ENCODE measurements at regions not wholly inside any gene's neighbourhood (a gene's known extent, or its start where the extent isn't known, plus 50 kb on each side); places are given as distances from the start of the nearest gene placed in this dataset.

DNA sequence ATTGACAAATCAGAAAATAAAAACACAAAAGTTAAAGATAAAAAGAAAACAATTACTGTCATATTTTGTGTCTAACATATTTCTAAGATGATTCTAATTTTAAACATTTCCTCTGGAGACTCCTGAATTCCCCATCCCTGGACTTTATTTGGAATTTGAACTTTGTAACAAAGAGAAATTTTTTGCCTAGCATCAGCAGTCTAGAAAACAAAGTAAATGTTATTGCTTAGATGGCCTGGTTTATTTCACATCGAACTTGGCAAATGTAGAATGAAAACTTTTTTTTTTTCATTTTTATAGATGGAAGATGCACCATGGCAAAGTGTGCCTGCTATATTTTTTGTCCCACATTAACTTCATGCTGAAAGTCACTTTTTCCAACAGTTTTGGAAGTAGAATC lies 159.1 kb downstream of the TBX18 start:
- DNase-seq (ENCODE audit: low spot score), result no peak
- POLR2A ChIA-PET (ENCODE audit: low non-redundant PET), result no interaction called here
- intact Hi-C loops (cut with micrococcal nuclease; ENCODE audit: unreplicated experiment), result no loop called here

DNA sequence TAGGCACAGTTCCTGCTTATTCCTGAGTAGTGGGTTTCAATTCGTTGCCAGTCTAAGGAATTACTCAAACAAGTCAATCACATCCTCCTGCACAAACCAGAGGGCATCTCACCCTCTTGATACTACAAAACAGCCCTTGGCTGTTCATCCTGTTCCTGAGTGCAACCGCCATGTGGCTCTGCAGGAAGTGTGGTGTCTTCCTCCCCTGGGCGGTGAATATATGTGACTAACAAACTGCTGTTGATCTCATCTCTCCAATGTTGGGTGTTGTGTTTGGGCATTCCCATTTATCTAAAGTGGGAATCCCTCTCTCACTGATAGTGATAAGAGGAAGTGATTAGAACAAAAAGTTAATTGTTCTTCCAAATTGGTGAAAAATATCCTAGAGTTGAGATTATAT lies 163.0 kb downstream of the TBX18 start:
- BruUV-seq (replicated peaks), result no TSS peak

More for the DNA sequence above, 159.1 kb downstream of the TBX18 start:
- no TSS peak for BruUV-seq (replicated peaks)
- Histone ChIP-seq H3K27me3 (replicated peaks; ENCODE audit: insufficient read depth, low read depth, low read length, poor library complexity) (no peaks in the 10 kb centered on the region), H3K4me1 (ENCODE audit: insufficient read depth, low read length, poor library complexity, severe bottlenecking) (no peaks in the 10 kb centered on the region), H3K9me3 (ENCODE audit: low read depth, low read length, poor library complexity, severe bottlenecking) (no peaks in the 10 kb centered on the region), H3K4me3 (ENCODE audit: low read depth, low read length, poor library complexity, severe bottlenecking) (no peak overlapping the region), H3K27ac (ENCODE audit: low read depth, low read length, poor library complexity, severe bottlenecking) (no peak overlapping the region), H3K36me3 (ENCODE audit: insufficient read depth, low read length, poor library complexity, severe bottlenecking) (no peaks in the 10 kb centered on the region)
- TF ChIP-seq, protein P1, sequence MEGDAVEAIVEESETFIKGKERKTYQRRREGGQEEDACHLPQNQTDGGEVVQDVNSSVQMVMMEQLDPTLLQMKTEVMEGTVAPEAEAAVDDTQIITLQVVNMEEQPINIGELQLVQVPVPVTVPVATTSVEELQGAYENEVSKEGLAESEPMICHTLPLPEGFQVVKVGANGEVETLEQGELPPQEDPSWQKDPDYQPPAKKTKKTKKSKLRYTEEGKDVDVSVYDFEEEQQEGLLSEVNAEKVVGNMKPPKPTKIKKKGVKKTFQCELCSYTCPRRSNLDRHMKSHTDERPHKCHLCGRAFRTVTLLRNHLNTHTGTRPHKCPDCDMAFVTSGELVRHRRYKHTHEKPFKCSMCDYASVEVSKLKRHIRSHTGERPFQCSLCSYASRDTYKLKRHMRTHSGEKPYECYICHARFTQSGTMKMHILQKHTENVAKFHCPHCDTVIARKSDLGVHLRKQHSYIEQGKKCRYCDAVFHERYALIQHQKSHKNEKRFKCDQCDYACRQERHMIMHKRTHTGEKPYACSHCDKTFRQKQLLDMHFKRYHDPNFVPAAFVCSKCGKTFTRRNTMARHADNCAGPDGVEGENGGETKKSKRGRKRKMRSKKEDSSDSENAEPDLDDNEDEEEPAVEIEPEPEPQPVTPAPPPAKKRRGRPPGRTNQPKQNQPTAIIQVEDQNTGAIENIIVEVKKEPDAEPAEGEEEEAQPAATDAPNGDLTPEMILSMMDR (conservative IDR thresholded peaks at IDR 0.05; ENCODE audit: low read depth, low read length), result no peak
- no peak for TF ChIP-seq EZH2 (IDR thresholded peaks at IDR 0.05; ENCODE audit: borderline replicate concordance, low read depth, low read length, poor library complexity, severe bottlenecking)
- CTCF ChIA-PET, result no interaction called here

DNA sequence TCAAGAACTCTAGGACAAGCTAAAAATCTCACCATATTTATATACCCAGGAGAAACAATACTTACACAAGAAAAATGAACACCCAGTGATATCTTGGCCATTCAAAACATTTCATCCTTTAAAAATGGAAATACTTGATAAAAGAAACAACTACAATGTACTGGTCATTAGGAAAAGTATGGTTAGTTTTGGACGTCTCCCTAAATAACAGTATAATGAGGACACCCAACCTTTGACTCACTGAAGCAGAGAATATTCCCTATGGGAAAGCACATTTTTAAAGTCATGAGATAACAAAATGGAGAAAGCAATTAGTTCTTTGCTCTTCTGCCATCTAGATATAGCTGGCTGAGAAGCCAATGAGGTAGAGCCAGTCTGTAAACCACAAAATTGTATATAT lies 164.4 kb downstream of the TBX18 start:
- DNase-seq (ENCODE audit: low spot score), result no peak
- Histone ChIP-seq H3K27me3 (replicated peaks; ENCODE audit: insufficient read depth, low read depth, low read length, poor library complexity) (no peaks in the 10 kb centered on the region), H3K9me3 (ENCODE audit: low read depth, low read length, poor library complexity, severe bottlenecking) (no peaks in the 10 kb centered on the region), H3K4me3 (ENCODE audit: low read depth, low read length, poor library complexity, severe bottlenecking) (no peak overlapping the region), H3K36me3 (ENCODE audit: insufficient read depth, low read length, poor library complexity, severe bottlenecking) (no peaks in the 10 kb centered on the region), H3K4me1 (ENCODE audit: insufficient read depth, low read length, poor library complexity, severe bottlenecking) (no peaks in the 10 kb centered on the region), H3K27ac (ENCODE audit: low read depth, low read length, poor library complexity, severe bottlenecking) (no peak overlapping the region)
- CTCF ChIA-PET, result no interaction called here
- intact Hi-C loops (cut with micrococcal nuclease; ENCODE audit: unreplicated experiment), result no loop called here
- POLR2A ChIA-PET (ENCODE audit: low non-redundant PET), result no interaction called here
- no TSS peak for BruUV-seq (replicated peaks)
- TF ChIP-seq, protein P1 (conservative IDR thresholded peaks at IDR 0.05; ENCODE audit: low read depth, low read length), result no peak
- no peak for TF ChIP-seq EZH2 (IDR thresholded peaks at IDR 0.05; ENCODE audit: borderline replicate concordance, low read depth, low read length, poor library complexity, severe bottlenecking)

More for the DNA sequence above, 163.0 kb downstream of the TBX18 start:
- CTCF ChIA-PET, result no interaction called here
- Histone ChIP-seq H3K9me3 (ENCODE audit: low read depth, low read length, poor library complexity, severe bottlenecking) (no peaks in the 10 kb centered on the region), H3K4me3 (ENCODE audit: low read depth, low read length, poor library complexity, severe bottlenecking) (no peak overlapping the region), H3K4me1 (ENCODE audit: insufficient read depth, low read length, poor library complexity, severe bottlenecking) (no peaks in the 10 kb centered on the region), H3K36me3 (ENCODE audit: insufficient read depth, low read length, poor library complexity, severe bottlenecking) (no peaks in the 10 kb centered on the region), H3K27ac (ENCODE audit: low read depth, low read length, poor library complexity, severe bottlenecking) (no peak overlapping the region), H3K27me3 (replicated peaks; ENCODE audit: insufficient read depth, low read depth, low read length, poor library complexity) (no peaks in the 10 kb centered on the region)
- intact Hi-C loops (cut with micrococcal nuclease; ENCODE audit: unreplicated experiment), result no loop called here
- POLR2A ChIA-PET (ENCODE audit: low non-redundant PET), result no interaction called here
- no peak for DNase-seq (ENCODE audit: low spot score)
- TF ChIP-seq, protein P1 (conservative IDR thresholded peaks at IDR 0.05; ENCODE audit: low read depth, low read length), result no peak
- TF ChIP-seq EZH2 (IDR thresholded peaks at IDR 0.05; ENCODE audit: borderline replicate concordance, low read depth, low read length, poor library complexity, severe bottlenecking), result no peak

All from A673 (cell line).